NCI-H187 treated with DMSO at 0.1 percent for 48 hours (cell line): ENCODE measurements at regions not wholly inside any gene's neighbourhood (a gene's known extent, or its start where the extent isn't known, plus 50 kb on each side); places are given as distances from the start of the nearest gene placed in this dataset.

Source experiments
- DNase-seq: peaks from one replicate; lab custom pipeline; 2025; lab: John Stamatoyannopoulos, UW

GRCh38 chr12:70154960-70155589 lies 88.2 kb upstream of the CNOT2 start:
- no peak for DNase-seq

GRCh38 chr12:70157099-70157498 lies 86.1 kb upstream of the CNOT2 start:
- no peak for DNase-seq

DNA sequence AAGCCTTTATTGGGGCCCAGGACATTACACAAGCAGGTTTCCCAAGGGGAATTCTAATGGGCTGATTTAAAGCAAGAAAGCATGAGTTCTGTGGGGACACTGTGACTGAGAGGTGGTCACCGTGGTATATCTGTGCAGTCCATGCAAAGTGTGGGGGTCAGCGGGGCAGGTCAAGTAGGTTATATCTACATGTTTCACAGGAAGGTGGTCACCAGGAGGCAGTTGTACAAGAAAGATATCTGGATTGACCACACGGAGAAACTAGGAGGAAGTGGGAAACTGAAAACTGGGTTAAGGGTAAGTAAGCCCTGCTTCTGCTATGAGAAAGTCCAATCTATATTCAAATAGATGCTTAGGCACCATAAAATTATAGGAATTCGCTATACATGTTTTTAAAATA lies 77.8 kb upstream of the CNOT2 start:
- no peak for DNase-seq

GRCh38 chr12:70176290-70176689 lies 66.9 kb upstream of the CNOT2 start:
- no peak for DNase-seq

GRCh38 chr12:70177631-70178030 lies 65.6 kb upstream of the CNOT2 start:
- no peak for DNase-seq

DNA sequence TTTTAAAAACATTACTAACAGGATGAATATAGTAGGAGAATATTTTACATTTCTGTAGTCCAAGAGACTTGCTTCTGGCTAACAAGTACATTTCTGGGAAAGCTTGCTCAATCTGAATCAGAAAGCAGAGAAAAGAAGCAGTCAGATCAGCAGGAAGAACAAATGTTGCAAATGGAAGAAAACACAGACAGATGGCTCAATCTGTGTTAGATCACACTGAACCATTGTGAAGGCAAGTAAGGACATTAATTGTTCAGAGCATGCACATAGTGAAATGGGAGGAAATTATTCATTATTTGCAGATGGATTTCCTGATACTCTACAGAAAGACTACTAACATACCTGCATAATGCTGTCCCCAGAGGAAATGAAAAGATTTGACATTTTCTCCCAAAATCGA lies 65.2 kb upstream of the CNOT2 start:
- DNase-seq, result no peak

- no peak for DNase-seq
These were observed 63.1 kb upstream of the CNOT2 start for GRCh38 chr12:70180130-70180529.

- DNase-seq, result no peak
These were observed 57.9 kb upstream of the CNOT2 start for GRCh38 chr12:70185301-70185700.

- no peak for DNase-seq
These were observed 56.8 kb upstream of the CNOT2 start for GRCh38 chr12:70186436-70186835.

DNA sequence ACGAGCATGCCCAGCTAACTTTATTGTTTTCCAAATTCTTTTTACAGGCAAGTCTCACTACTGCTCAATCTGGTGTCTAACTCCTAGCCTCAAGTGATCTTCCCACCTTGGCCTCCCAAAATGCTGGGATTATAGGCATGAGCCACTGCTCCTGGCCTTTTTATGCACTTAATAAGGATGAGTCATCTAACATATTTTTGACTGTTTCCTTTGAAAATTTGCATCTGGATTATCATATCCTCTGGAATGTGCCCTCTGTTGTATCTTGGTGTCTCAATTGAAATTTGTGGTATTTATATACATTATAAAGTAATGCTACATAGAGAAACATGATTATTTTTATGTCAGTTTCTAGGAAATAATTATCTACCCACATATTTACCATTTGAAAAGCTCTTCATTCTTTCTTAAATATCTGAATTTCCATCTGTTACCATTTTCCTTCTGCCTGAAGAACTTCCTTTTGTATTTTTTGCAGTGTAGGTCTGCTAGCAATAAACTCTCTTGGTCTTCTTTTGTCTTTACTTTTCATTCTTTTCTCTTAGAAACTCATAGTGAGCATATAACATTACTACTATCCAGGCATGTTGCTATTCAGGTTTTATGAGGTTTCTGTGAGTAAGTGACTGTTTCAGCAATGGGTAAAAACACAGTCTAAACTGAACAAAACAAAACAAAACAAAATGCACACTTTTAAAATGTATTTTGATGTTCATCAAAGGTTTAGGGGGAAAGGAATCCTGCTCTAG lies 52.8 kb upstream of the CNOT2 start:
- DNase-seq, result no peak
